ENCODE measurements at regions not wholly inside any gene's neighbourhood (a gene's known extent, or its start where the extent isn't known, plus 50 kb on each side); places are given as distances from the start of the nearest gene placed in this dataset.

- intact Hi-C loops (cut with DNase I; ENCODE audit: low total_unique reads): no loop called here
- no peaks in the 10 kb centered on the region for H3K27me3 ChIP-seq
- H3K27ac ChIP-seq: no peak overlapping the region
- H3K9me3 ChIP-seq: no peaks in the 10 kb centered on the region
- no peak overlapping the region for H3K4me3 ChIP-seq
- no peak for TF ChIP-seq CTCF (IDR thresholded peaks at IDR 0.05)
- DNase-seq: peak in 1 of 2 donors; percentile 40
- H3K4me1 ChIP-seq: peaks cover 0 to 24% (median 6%) of the 10 kb centered on the region in 4 donors
- H3K36me3 ChIP-seq: peaks cover 0 to 9% (median 0%) of the 10 kb centered on the region in 3 donors
Observed at GRCh38 chr16:86632206-86632605, 53.9 kb downstream of the FOXL1 start.

GRCh38 chr16:86632944-86633343, 54.6 kb downstream of the FOXL1 start:
- Histone ChIP-seq H3K27me3 (no peaks in the 10 kb centered on the region), H3K4me1 (peaks cover 0 to 21% (median 5%) of the 10 kb centered on the region in 4 donors), H3K27ac (no peak overlapping the region), H3K9me3 (no peaks in the 10 kb centered on the region), H3K36me3 (peaks cover 0 to 9% (median 0%) of the 10 kb centered on the region in 3 donors), H3K4me3 (no peak overlapping the region)
- DNase-seq: no peak
- TF ChIP-seq CTCF (IDR thresholded peaks at IDR 0.05): no peak
- intact Hi-C loops (cut with DNase I; ENCODE audit: low total_unique reads): no loop called here

- intact Hi-C loops (cut with DNase I; ENCODE audit: low total_unique reads): no loop called here
- Histone ChIP-seq H3K9me3 (no peaks in the 10 kb centered on the region), H3K4me3 (no peak overlapping the region), H3K27ac (no peak overlapping the region), H3K36me3 (peaks cover 0 to 4% (median 0%) of the 10 kb centered on the region in 3 donors), H3K4me1 (peaks cover 0 to 21% (median 5%) of the 10 kb centered on the region in 4 donors), H3K27me3 (no peaks in the 10 kb centered on the region)
- no peak for DNase-seq
- TF ChIP-seq CTCF (IDR thresholded peaks at IDR 0.05): no peak
Observed at GRCh38 chr16:86634292-86634691, 55.9 kb downstream of the FOXL1 start.

GRCh38 chr16:86635176-86635876, 57.0 kb downstream of the FOXL1 start:
- Histone ChIP-seq H3K9me3 (no peaks in the 10 kb centered on the region), H3K36me3 (peaks cover 0 to 4% (median 0%) of the 10 kb centered on the region in 3 donors), H3K4me1 (peaks cover 0 to 21% (median 5%) of the 10 kb centered on the region in 4 donors), H3K27ac (peak overlapping the region; percentile 23 to 40), H3K27me3 (no peaks in the 10 kb centered on the region), H3K4me3 (no peak overlapping the region)
- intact Hi-C loops (cut with DNase I; ENCODE audit: low total_unique reads): no loop called here
- no peak for DNase-seq
- no peak for TF ChIP-seq CTCF (IDR thresholded peaks at IDR 0.05)

GRCh38 chr16:86635926-86636325, 57.6 kb downstream of the FOXL1 start:
- H3K27me3 ChIP-seq: no peaks in the 10 kb centered on the region

More at GRCh38 chr16:86635926-86636325, 57.6 kb downstream of the FOXL1 start:
- no peak for TF ChIP-seq CTCF (IDR thresholded peaks at IDR 0.05)
- intact Hi-C loops (cut with DNase I; ENCODE audit: low total_unique reads): no loop called here
- H3K4me3 ChIP-seq: no peak overlapping the region
- DNase-seq: no peak
- no peaks in the 10 kb centered on the region for H3K36me3 ChIP-seq
- peaks cover 0 to 21% (median 5%) of the 10 kb centered on the region in 4 donors for H3K4me1 ChIP-seq
- H3K9me3 ChIP-seq: no peaks in the 10 kb centered on the region
- peak overlapping the region in 1 of 2 donors; percentile 40 for H3K27ac ChIP-seq
